ENCODE measurements at regions not wholly inside any gene's neighbourhood (a gene's known extent, or its start where the extent isn't known, plus 50 kb on each side); places are given as distances from the start of the nearest gene placed in this dataset.

- no peak for DNase-seq
- H3K36me3 Mint-ChIP-seq (ENCODE audit: insufficient read depth, unreplicated experiment), result no peaks in the 10 kb centered on the region
- no peaks in the 10 kb centered on the region for H3K9me3 Mint-ChIP-seq (ENCODE audit: low read depth, unreplicated experiment)
- intact Hi-C loops (cut with micrococcal nuclease; ENCODE audit: unreplicated experiment), result no loop called here
- no peaks in the 10 kb centered on the region for H3K4me1 Mint-ChIP-seq (ENCODE audit: low read depth, unreplicated experiment)
- BruUV-seq (replicated peaks), result no TSS peak
- CTCF ChIA-PET, result no interaction called here
- H3K4me3 Mint-ChIP-seq (ENCODE audit: low read depth, unreplicated experiment), result no peak overlapping the region
- no peak for TF ChIP-seq CTCF (IDR thresholded peaks at IDR 0.05; ENCODE audit: unreplicated experiment)
- peaks cover 88% of the 10 kb centered on the region for H3K27me3 Mint-ChIP-seq (ENCODE audit: unreplicated experiment)
- no peak overlapping the region for H3K27ac Mint-ChIP-seq (ENCODE audit: unreplicated experiment)
These were observed 215.1 kb upstream of the MVB12B start for GRCh38 chr9:126111556-126111955.

- CTCF ChIA-PET, result no interaction called here
- no peak overlapping the region for H3K4me3 Mint-ChIP-seq (ENCODE audit: low read depth, unreplicated experiment)
- H3K27me3 Mint-ChIP-seq (ENCODE audit: unreplicated experiment), result peaks cover 88% of the 10 kb centered on the region
- intact Hi-C loops (cut with micrococcal nuclease; ENCODE audit: unreplicated experiment), result no loop called here
- no peak overlapping the region for H3K27ac Mint-ChIP-seq (ENCODE audit: unreplicated experiment)
- BruUV-seq (replicated peaks), result no TSS peak
- no peaks in the 10 kb centered on the region for H3K36me3 Mint-ChIP-seq (ENCODE audit: insufficient read depth, unreplicated experiment)
- no peak for TF ChIP-seq CTCF (IDR thresholded peaks at IDR 0.05; ENCODE audit: unreplicated experiment)
- no peaks in the 10 kb centered on the region for H3K9me3 Mint-ChIP-seq (ENCODE audit: low read depth, unreplicated experiment)
- DNase-seq, result no peak
- no peaks in the 10 kb centered on the region for H3K4me1 Mint-ChIP-seq (ENCODE audit: low read depth, unreplicated experiment)
These were observed 214.4 kb upstream of the MVB12B start for GRCh38 chr9:126112135-126112720.

GRCh38 chr9:126113176-126113575, 213.5 kb upstream of the MVB12B start:
- no TSS peak for BruUV-seq (replicated peaks)
- Mint-ChIP-seq H3K9me3 (ENCODE audit: low read depth, unreplicated experiment) (no peaks in the 10 kb centered on the region), H3K36me3 (ENCODE audit: insufficient read depth, unreplicated experiment) (no peaks in the 10 kb centered on the region), H3K27ac (ENCODE audit: unreplicated experiment) (no peak overlapping the region), H3K27me3 (ENCODE audit: unreplicated experiment) (peaks cover 87% of the 10 kb centered on the region), H3K4me1 (ENCODE audit: low read depth, unreplicated experiment) (no peaks in the 10 kb centered on the region), H3K4me3 (ENCODE audit: low read depth, unreplicated experiment) (no peak overlapping the region)
- TF ChIP-seq CTCF (IDR thresholded peaks at IDR 0.05; ENCODE audit: unreplicated experiment), result no peak
- no peak for DNase-seq
- CTCF ChIA-PET, result no interaction called here
- intact Hi-C loops (cut with micrococcal nuclease; ENCODE audit: unreplicated experiment), result no loop called here

- CTCF ChIA-PET, result interaction anchor here (0.5 kb wide), 1 partner anchor 398 kb away, joined by 3 read pairs; no protein-coding TSS in a partner anchor
- H3K4me3 Mint-ChIP-seq (ENCODE audit: low read depth, unreplicated experiment), result no peak overlapping the region
- H3K4me1 Mint-ChIP-seq (ENCODE audit: low read depth, unreplicated experiment), result no peaks in the 10 kb centered on the region
- TF ChIP-seq CTCF (IDR thresholded peaks at IDR 0.05; ENCODE audit: unreplicated experiment), result no peak
- no peak for DNase-seq
- peaks cover 80% of the 10 kb centered on the region for H3K27me3 Mint-ChIP-seq (ENCODE audit: unreplicated experiment)
- no peaks in the 10 kb centered on the region for H3K9me3 Mint-ChIP-seq (ENCODE audit: low read depth, unreplicated experiment)
- no TSS peak for BruUV-seq (replicated peaks)
- H3K36me3 Mint-ChIP-seq (ENCODE audit: insufficient read depth, unreplicated experiment), result no peaks in the 10 kb centered on the region
- intact Hi-C loops (cut with micrococcal nuclease; ENCODE audit: unreplicated experiment), result no loop called here
- H3K27ac Mint-ChIP-seq (ENCODE audit: unreplicated experiment), result no peak overlapping the region
These were observed 212.7 kb upstream of the MVB12B start for GRCh38 chr9:126113756-126114408.
